ENCODE measurements at regions not wholly inside any gene's neighbourhood (a gene's known extent, or its start where the extent isn't known, plus 50 kb on each side); places are given as distances from the start of the nearest gene placed in this dataset.
"Not testable (repeated sequence)": the region's sequence is repeated elsewhere in the genome, so short reads cannot be mapped to it uniquely, and the experiment has no call there.

DNA sequence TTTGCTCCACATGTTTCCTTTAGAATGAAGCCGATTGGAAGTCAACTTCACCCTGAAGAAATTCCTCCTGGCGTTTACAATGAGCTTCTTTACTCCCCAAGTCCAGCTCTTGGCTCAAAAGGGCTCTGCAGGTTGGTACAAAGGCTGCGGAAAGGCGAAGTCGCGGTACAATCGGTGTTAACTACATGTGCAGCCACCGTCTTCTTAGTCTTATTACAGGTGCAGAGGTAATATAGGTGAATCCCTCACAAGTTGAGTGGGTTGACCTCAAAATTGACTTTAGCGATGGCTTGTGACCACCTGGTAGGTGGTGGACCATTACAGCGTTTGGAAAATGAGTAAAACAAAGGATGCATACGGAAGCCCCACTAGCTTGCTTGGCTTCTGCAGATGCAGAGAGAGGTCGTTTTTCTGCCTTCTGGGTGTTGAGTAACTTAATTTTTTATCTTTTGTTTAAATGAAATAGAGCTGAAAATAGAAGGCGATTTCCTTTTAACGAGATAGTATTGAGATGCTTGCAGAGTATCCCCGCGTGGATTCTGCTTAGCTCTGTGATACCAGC lies 98.0 kb downstream of the TRIM27 start:
- Histone ChIP-seq H4K12ac (ENCODE audit: low read depth, low read length) (no peak overlapping the region), H4K8ac (ENCODE audit: low read depth, low read length) (no peak overlapping the region), H3K79me1 (ENCODE audit: low read length) (no peaks in the 10 kb centered on the region), H3K79me2 (ENCODE audit: control insufficient read depth, insufficient read depth, low read length, poor library complexity) (no peaks in the 10 kb centered on the region), H3K4me1 (ENCODE audit: control insufficient read depth in 1 of 2, insufficient read depth in 2 of 2, low read length in 2 of 2) (peaks cover 0 to 3% of the 10 kb centered on the region in 2 experiments), H3K14ac (ENCODE audit: low read length) (no peak overlapping the region), H2BK120ac (ENCODE audit: insufficient read depth, low read length, poor library complexity) (no peak overlapping the region), H3K36me3 (ENCODE audit: control insufficient read depth in 1 of 2, insufficient read depth in 2 of 2, low read length in 2 of 2) (no peaks in the 10 kb centered on the region), H3K4ac (ENCODE audit: low read depth, low read length) (no peak overlapping the region), H2AK5ac (ENCODE audit: low read length) (no peak overlapping the region), H3K9me3 (ENCODE audit: insufficient read depth, low read depth, low read length) (no peaks in the 10 kb centered on the region), H2BK12ac (ENCODE audit: low read length) (no peak overlapping the region), H3K27me3 (ENCODE audit: insufficient read depth, low read length) (peaks cover 30% of the 10 kb centered on the region), H2AFZ (ENCODE audit: insufficient read depth, low read length, poor library complexity) (no peak overlapping the region), H2BK5ac (ENCODE audit: low read depth, low read length, poor library complexity) (no peak overlapping the region), H4K91ac (ENCODE audit: low read depth, low read length) (no peak overlapping the region), H3K23ac (ENCODE audit: low read length) (no peak overlapping the region), H3K27ac (ENCODE audit: low read depth, low read length) (no peak overlapping the region), H3K9ac (ENCODE audit: low read length) (no peak overlapping the region), H3K4me2 (ENCODE audit: low read length) (peak overlapping the region; percentile 45), H3K4me3 (ENCODE audit: low read depth, low read length) (no peak overlapping the region), H3K18ac (ENCODE audit: low read length) (no peak overlapping the region)
- no CpG with 5 or more reads among the region's 16 CpGs for WGBS (ENCODE audit: extremely low coverage, insufficient coverage, insufficient read length)
- no peak for DNase-seq

DNA sequence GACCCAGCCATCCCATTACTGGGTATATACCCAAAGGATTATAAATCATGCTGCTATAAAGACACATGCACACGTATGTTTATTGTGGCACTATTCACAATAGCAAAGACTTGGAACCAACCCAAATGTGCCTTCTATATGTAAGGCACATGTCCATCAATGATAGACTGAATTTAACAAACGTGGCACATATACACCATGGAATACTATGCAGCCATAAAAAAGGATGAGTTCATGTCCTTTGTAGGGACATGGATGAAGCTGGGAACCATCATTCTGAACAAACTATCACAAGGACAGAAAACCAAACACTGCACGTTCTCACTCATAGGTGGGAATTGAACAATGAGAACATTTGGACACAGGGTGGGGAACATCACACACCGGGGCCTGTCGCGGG lies 92.1 kb downstream of the TRIM27 start:
- DNase-seq; H3K27me3 ChIP-seq (ENCODE audit: insufficient read depth, low read length); H3K27ac ChIP-seq (ENCODE audit: low read depth, low read length); H2BK5ac ChIP-seq (ENCODE audit: low read depth, low read length, poor library complexity); H3K79me2 ChIP-seq (ENCODE audit: control insufficient read depth, insufficient read depth, low read length, poor library complexity); H3K18ac ChIP-seq (ENCODE audit: low read length); H3K79me1 ChIP-seq (ENCODE audit: low read length); H3K4me3 ChIP-seq (ENCODE audit: low read depth, low read length); H4K12ac ChIP-seq (ENCODE audit: low read depth, low read length); H2AK5ac ChIP-seq (ENCODE audit: low read length); H3K4me1 ChIP-seq (ENCODE audit: control insufficient read depth in 1 of 2, insufficient read depth in 2 of 2, low read length in 2 of 2); H3K14ac ChIP-seq (ENCODE audit: low read length); H3K9ac ChIP-seq (ENCODE audit: low read length); H2BK120ac ChIP-seq (ENCODE audit: insufficient read depth, low read length, poor library complexity); H3K23ac ChIP-seq (ENCODE audit: low read length); H4K8ac ChIP-seq (ENCODE audit: low read depth, low read length); H3K4me2 ChIP-seq (ENCODE audit: low read length); H3K4ac ChIP-seq (ENCODE audit: low read depth, low read length); H4K91ac ChIP-seq (ENCODE audit: low read depth, low read length); H2AFZ ChIP-seq (ENCODE audit: insufficient read depth, low read length, poor library complexity); H3K36me3 ChIP-seq (ENCODE audit: control insufficient read depth in 1 of 2, insufficient read depth in 2 of 2, low read length in 2 of 2); H2BK12ac ChIP-seq (ENCODE audit: low read length); H3K9me3 ChIP-seq (ENCODE audit: insufficient read depth, low read depth, low read length): not testable (repeated sequence)
- no CpG with 5 or more reads among the region's 6 CpGs for WGBS (ENCODE audit: extremely low coverage, insufficient coverage, insufficient read length)

DNA sequence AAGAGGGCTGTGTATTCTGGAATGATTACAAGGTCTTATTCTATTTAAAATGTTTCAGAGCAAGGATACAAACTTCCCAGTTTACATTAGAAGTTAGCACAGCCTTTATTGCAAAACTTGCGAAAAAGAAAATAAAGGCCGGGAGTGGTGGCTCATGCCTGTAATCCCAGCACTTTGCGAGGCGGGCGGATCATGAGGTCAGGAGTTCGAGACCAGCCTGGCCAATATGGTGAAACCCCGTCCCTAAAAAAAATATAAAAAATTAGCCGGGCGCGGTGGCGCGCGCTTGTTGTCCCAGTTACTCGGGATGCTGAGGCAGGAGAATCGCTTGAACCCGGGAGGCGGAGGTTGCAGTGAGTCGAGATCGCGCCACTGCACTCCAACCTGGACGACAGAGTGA lies 87.1 kb downstream of the TRIM27 start:
- not testable (repeated sequence) for H3K14ac ChIP-seq (ENCODE audit: low read length); H3K27me3 ChIP-seq (ENCODE audit: insufficient read depth, low read length); H2AFZ ChIP-seq (ENCODE audit: insufficient read depth, low read length, poor library complexity); H3K9me3 ChIP-seq (ENCODE audit: insufficient read depth, low read depth, low read length); H2AK5ac ChIP-seq (ENCODE audit: low read length); H3K27ac ChIP-seq (ENCODE audit: low read depth, low read length); H2BK120ac ChIP-seq (ENCODE audit: insufficient read depth, low read length, poor library complexity); H3K18ac ChIP-seq (ENCODE audit: low read length); H3K4me3 ChIP-seq (ENCODE audit: low read depth, low read length); H4K12ac ChIP-seq (ENCODE audit: low read depth, low read length); H4K8ac ChIP-seq (ENCODE audit: low read depth, low read length); H3K79me2 ChIP-seq (ENCODE audit: control insufficient read depth, insufficient read depth, low read length, poor library complexity); H3K79me1 ChIP-seq (ENCODE audit: low read length); H2BK5ac ChIP-seq (ENCODE audit: low read depth, low read length, poor library complexity); H3K4ac ChIP-seq (ENCODE audit: low read depth, low read length); H3K36me3 ChIP-seq (ENCODE audit: control insufficient read depth in 1 of 2, insufficient read depth in 2 of 2, low read length in 2 of 2); H3K4me1 ChIP-seq (ENCODE audit: control insufficient read depth in 1 of 2, insufficient read depth in 2 of 2, low read length in 2 of 2); H3K4me2 ChIP-seq (ENCODE audit: low read length); H2BK12ac ChIP-seq (ENCODE audit: low read length); H3K23ac ChIP-seq (ENCODE audit: low read length); H3K9ac ChIP-seq (ENCODE audit: low read length); H4K91ac ChIP-seq (ENCODE audit: low read depth, low read length)
- no CpG with 5 or more reads among the region's 21 CpGs for WGBS (ENCODE audit: extremely low coverage, insufficient coverage, insufficient read length)
- peak in 1 of 2 donors; percentile 34 for DNase-seq

DNA sequence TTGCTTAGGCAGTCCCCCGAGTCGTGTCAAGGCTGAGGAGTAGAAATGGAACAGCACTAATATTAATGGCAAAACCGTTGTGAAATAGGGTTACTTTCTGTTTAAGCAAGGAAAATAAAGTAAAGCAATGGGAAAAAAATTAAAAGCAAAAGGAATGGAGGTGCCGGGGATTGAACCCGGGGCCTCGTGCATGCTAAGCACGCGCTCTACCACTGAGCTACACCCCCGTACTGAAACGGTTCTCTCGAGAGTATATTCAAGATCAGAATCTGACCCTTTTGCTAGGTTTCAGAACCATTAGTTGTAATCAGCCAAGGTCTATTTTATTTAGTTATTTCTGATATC lies 85.5 kb downstream of the TRIM27 start:
- no peak overlapping the region for H3K4ac ChIP-seq (ENCODE audit: low read depth, low read length)
- no peak overlapping the region for H3K23ac ChIP-seq (ENCODE audit: low read length)
- H2BK5ac ChIP-seq (ENCODE audit: low read depth, low read length, poor library complexity): no peak overlapping the region
- H3K4me1 ChIP-seq (ENCODE audit: control insufficient read depth in 1 of 2, insufficient read depth in 2 of 2, low read length in 2 of 2): no peaks in the 10 kb centered on the region
- H4K8ac ChIP-seq (ENCODE audit: low read depth, low read length): peak overlapping the region; percentile 76
- no peak overlapping the region for H4K91ac ChIP-seq (ENCODE audit: low read depth, low read length)
- no peak overlapping the region for H3K9ac ChIP-seq (ENCODE audit: low read length)
- H3K36me3 ChIP-seq (ENCODE audit: control insufficient read depth in 1 of 2, insufficient read depth in 2 of 2, low read length in 2 of 2): no peaks in the 10 kb centered on the region
- no peak overlapping the region for H3K14ac ChIP-seq (ENCODE audit: low read length)
- peak overlapping the region; percentile 82 for H3K4me3 ChIP-seq (ENCODE audit: low read depth, low read length)
- no peaks in the 10 kb centered on the region for H3K79me1 ChIP-seq (ENCODE audit: low read length)
- no peak overlapping the region for H2BK120ac ChIP-seq (ENCODE audit: insufficient read depth, low read length, poor library complexity)
- DNase-seq: peak; percentile 63 to 88
- H3K9me3 ChIP-seq (ENCODE audit: insufficient read depth, low read depth, low read length): no peaks in the 10 kb centered on the region
- H3K27me3 ChIP-seq (ENCODE audit: insufficient read depth, low read length): no peaks in the 10 kb centered on the region
- no CpG with 5 or more reads among the region's 11 CpGs for WGBS (ENCODE audit: extremely low coverage, insufficient coverage, insufficient read length)
- H3K4me2 ChIP-seq (ENCODE audit: low read length): peak overlapping the region; percentile 99
- no peak overlapping the region for H2AK5ac ChIP-seq (ENCODE audit: low read length)
- no peaks in the 10 kb centered on the region for H3K79me2 ChIP-seq (ENCODE audit: control insufficient read depth, insufficient read depth, low read length, poor library complexity)
- H2AFZ ChIP-seq (ENCODE audit: insufficient read depth, low read length, poor library complexity): peak overlapping the region; percentile 45
- H4K12ac ChIP-seq (ENCODE audit: low read depth, low read length): no peak overlapping the region
- no peak overlapping the region for H3K27ac ChIP-seq (ENCODE audit: low read depth, low read length)
- H2BK12ac ChIP-seq (ENCODE audit: low read length): no peak overlapping the region
- no peak overlapping the region for H3K18ac ChIP-seq (ENCODE audit: low read length)
